ENCODE measurements at regions not wholly inside any gene's neighbourhood (a gene's known extent, or its start where the extent isn't known, plus 50 kb on each side); places are given as distances from the start of the nearest gene placed in this dataset.

GRCh38 chr4:24666816-24667477, 82.6 kb upstream of the DHX15 start:
- DNase-seq: no peak

DNA sequence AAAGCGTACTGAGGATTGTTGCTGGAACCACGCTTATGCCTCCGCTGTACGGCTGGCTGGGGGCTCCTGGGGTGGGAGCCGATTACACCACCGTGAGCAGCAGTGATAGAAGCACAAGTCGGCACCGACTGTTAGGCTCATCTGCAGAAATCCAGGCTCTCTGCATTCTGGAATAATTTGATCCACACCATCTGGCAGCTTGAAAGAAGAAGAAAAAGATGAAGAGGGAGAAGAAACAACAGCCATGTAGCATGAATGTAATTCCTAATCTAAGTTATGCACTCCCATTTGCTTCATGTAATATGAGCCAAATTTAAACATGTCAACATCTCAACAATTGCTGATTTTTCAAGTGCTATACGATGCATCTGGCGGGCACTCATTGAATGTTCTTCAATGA, 84.6 kb upstream of the DHX15 start:
- peak; percentile 10 for DNase-seq

GRCh38 chr4:24669751-24670150, 85.4 kb upstream of the DHX15 start:
- no peak for DNase-seq

DNA sequence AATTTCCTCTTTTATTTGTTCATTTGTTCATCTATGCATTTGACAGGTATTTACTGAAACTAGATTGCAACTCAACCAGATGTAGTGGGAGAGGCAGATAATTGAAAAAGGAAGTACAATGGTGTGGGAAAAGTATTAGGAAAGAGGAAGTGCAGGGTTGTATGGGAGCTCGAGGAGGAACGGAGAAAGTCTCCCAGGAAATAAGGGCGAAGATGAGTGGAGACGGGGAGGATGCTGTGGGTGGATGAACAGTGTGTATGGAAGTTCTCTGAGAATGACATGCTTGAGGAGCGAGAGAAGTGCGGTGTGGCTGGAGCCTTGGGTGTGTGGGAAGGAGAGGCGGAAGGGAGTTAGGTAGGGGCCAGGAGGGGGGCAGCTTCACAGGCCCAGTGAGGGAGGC, 87.5 kb upstream of the DHX15 start:
- DNase-seq: no peak

- DNase-seq: no peak
Measured at GRCh38 chr4:24672880-24673279, 88.5 kb upstream of the DHX15 start.

GRCh38 chr4:24674279-24674678, 89.9 kb upstream of the DHX15 start:
- no peak for DNase-seq

GRCh38 chr4:24675721-24676389, 91.5 kb upstream of the DHX15 start:
- no peak for DNase-seq

DNA sequence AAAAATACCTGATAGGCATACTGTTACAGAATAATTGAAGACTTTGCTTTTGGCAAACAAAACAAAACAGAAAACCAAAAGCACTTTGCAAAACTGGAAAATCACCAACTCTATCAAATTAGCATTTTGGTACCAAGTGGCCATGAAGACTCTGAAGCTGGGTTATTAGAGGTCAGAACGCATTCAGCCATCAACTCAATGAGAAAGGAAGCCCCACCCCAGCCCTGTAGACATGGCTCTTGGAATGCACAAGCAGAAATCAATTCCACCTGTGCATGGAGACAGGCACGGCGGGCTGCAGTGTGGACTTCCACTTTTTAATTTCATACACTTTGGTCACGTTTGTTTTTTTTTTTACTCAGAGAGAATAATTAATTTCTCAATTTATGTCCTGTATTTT, 93.6 kb upstream of the DHX15 start:
- no peak for DNase-seq

- no peak for DNase-seq
Measured at GRCh38 chr4:24680746-24681448, 96.5 kb upstream of the DHX15 start.

DNA sequence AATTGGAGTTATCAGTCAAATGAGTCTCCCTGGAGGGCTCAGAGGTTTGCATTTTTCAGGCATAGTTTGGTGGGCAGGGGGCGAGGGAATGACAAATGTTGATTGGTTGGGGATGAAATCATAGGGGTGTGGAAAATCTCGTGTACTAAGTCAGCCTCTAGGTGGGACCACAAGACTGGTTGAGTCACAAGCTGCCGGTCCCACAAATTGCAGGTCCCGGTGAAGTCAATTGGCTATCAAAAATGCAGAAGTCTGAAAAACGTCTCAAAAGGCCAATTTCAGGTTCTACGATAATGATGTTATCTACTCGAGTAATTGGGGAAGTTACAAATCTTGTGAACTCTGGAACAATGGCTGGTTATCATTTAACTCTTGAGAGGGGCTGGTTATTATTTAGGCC, 98.8 kb upstream of the DHX15 start:
- DNase-seq: no peak

GRCh38 chr4:24686866-24687692, 102.7 kb upstream of the DHX15 start:
- no peak for DNase-seq

DNA sequence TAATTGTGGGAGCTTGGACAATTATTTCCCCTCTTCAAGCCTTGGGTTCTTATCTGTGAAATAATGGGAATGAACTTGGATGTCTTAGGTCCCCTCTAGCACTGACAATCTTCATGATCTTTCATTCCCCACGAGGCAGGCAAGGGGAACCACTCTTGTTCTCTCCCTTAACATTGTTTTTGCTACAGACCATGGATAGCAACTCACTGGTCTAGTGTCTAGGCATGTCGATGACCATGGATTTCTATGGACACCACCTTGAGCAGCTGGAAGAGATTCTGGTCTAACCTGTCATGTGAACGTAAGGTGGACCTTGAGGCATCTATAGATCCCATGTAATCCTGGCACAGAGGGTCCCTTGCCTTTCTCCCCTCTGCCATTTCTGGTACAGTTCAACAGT, 104.1 kb upstream of the DHX15 start:
- no peak for DNase-seq

- DNase-seq: no peak
Measured at GRCh38 chr4:24689212-24689611, 104.9 kb upstream of the DHX15 start.

GRCh38 chr4:24690436-24690835, 104.9 kb upstream of the SOD3 start:
- DNase-seq: no peak

- DNase-seq: no peak
Measured at GRCh38 chr4:24693636-24694035, 101.7 kb upstream of the SOD3 start.

- no peak for DNase-seq
Measured at GRCh38 chr4:24700118-24700517, 95.3 kb upstream of the SOD3 start.

DNA sequence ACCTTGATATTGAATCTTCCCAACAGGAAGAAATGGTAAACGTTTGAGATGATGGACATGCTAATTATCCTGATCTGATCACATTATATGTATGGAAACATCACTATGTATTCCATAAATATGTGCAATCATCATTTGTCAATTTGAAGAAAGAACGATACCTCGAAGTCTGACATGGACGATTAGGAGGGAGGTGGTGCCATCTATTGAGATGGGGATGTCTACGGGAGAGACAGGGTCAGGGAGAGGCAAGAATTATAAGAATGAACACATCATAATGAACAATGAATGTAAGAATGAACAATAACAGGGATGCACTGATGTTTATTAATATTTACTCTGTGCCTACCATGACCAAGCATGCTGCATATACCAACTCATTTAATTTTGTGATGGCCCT, 93.7 kb upstream of the SOD3 start:
- DNase-seq: no peak

GRCh38 chr4:24702281-24702680, 93.1 kb upstream of the SOD3 start:
- DNase-seq: no peak

DNA sequence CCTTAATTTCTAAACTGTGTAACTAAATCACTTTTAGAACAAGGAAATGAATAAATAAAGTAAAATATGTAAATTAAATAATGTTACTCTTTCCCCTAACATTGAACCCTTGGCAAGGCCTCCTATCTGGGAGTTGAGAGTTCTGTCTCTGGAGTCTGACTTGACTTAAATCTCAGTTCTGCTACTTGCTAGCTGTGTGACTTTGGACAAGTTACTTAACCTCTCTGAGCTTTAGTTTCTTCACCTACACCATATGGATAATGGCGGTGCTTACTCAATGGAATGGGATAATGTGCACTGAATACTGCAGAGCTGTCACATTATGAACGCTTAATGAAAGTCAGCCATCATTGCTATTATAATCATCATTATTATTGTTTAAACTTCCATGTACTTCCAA, 92.1 kb upstream of the SOD3 start:
- no peak for DNase-seq

DNA sequence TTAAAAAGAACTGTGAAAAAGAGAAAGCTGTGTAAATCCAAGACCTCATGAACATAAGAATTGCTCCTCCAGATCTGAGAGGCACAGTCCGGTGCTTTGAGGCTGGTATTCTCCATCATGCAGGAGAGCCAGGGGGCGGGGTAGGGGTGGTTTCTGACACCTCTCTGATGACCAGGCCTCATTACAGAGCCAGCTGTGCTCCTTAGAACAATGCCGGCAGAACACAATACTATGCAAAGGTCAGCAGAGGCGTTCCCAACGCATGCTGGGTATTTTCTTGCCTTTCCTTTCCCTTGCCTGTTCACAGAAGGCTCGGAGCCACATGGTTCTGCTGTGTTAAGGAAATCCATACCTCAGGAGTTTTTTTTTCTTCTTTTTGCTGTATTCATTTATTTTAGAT, 91.2 kb upstream of the SOD3 start:
- DNase-seq: no peak

- DNase-seq: no peak
Measured at GRCh38 chr4:24705016-24705753, 90.2 kb upstream of the SOD3 start.

- no peak for DNase-seq
Measured at GRCh38 chr4:24713604-24714003, 81.8 kb upstream of the SOD3 start.

DNA sequence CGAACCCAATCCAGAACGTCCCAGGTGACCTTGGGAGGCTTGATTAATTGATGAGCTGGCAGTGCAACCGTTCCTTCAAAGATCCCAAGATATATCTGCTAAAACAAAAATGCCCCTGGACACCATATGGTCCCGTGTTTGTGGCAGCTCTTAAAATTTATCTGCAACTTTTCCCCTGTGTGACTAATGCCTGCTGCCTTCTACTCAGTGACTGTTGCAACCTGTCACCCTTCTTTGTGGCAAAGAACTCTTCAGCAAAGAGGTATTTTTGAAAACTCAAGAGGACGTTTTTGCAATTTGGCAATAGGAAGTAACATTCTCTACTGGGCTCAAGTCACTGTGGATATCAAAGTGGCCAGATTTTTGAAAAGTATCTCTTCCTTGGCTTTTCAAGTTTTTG, 75.8 kb upstream of the SOD3 start:
- DNase-seq: no peak
